GM10248 (cell line): ENCODE measurements at regions not wholly inside any gene's neighbourhood (a gene's known extent, or its start where the extent isn't known, plus 50 kb on each side); places are given as distances from the start of the nearest gene placed in this dataset.
"Not testable (repeated sequence)": the region's sequence is repeated elsewhere in the genome, so short reads cannot be mapped to it uniquely, and the experiment has no call there.

Experiments used
- CTCF ChIA-PET: fragments of 300-600 bp; sonication (Branson Sonifier 250); formaldehyde crosslinking; extraction: SDS; loops from one replicate; lab custom pipeline; 2021; ENCODE audit warnings: antibody characterized with exemption; lab: Yijun Ruan, JAX
- POLR2A ChIA-PET: fragments of 350-650 bp; sonication (Branson Sonifier 250); formaldehyde crosslinking; extraction: SDS; loops from one replicate; lab custom pipeline; 2020; ENCODE audit warnings: antibody characterized with exemption; lab: Yijun Ruan, JAX
- DNase-seq: peaks from one replicate; pipeline ENCODE4 v3.0.0; 2012; ENCODE audit errors: extremely low spot score
- TF ChIP-seq, protein P1 (sequence below): IDR thresholded peaks from 2 replicates; pipeline ENCODE4 v1.5.1; 2012; ENCODE audit warnings: mild to moderate bottlenecking, low read depth; ENCODE audit errors: extremely low read depth, missing control alignments, control extremely low read depth

DNA sequence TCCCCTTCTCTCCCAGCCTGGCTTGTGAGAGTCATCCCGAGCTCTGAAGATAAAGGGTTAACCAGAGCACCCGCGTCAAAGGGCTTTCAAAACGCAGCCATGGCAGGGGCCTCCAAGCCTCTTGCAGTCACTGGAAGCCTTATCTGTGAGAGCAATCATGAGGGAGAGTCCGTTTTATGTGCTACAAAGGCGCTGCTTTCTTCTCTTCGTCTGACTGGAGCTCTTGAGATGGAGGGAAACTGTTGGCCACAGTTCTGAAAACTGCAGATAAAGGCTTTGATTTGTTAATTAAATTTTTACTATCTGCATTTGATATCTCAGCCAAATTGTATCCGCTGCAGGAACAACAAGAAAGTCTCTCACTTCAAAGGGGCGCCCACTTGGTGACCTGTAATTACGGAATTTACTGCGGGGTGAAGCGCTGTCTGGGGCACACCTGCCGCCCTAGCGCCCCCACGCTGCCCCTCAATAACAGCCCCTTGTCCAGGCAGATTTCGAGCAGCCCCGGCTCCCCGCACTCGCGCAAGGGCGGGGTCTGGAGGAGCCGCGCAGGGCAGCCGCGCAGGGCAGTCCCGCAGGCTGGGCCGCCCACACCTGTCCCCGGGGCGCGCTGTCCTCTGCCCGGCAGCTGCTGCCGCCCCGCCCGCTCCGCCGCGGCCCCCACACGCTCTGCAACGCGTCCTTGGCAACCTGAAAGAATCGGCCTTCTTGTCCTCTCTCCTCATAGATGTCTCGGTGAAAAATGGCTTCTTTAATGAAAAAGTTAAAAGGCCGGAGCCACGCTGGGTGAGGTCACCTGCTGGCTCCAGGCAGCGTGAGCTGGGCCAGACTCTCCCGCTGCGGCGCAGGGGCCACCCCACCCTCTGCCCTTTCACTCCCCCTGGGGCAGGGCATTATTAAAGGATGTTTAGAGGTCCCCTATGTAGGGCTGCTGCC is 217.9 kb downstream of the VAPA start:
- CTCF ChIA-PET: no interaction called here
- DNase-seq: no peak

GRCh38 chr18:10133516-10133915 is 219.7 kb downstream of the VAPA start:
- POLR2A ChIA-PET: no interaction called here
- CTCF ChIA-PET: interaction anchor here (2.2 kb wide), 1 partner anchor 11 kb away, joined by 6 read pairs; no protein-coding TSS in a partner anchor
- TF ChIP-seq, protein P1, sequence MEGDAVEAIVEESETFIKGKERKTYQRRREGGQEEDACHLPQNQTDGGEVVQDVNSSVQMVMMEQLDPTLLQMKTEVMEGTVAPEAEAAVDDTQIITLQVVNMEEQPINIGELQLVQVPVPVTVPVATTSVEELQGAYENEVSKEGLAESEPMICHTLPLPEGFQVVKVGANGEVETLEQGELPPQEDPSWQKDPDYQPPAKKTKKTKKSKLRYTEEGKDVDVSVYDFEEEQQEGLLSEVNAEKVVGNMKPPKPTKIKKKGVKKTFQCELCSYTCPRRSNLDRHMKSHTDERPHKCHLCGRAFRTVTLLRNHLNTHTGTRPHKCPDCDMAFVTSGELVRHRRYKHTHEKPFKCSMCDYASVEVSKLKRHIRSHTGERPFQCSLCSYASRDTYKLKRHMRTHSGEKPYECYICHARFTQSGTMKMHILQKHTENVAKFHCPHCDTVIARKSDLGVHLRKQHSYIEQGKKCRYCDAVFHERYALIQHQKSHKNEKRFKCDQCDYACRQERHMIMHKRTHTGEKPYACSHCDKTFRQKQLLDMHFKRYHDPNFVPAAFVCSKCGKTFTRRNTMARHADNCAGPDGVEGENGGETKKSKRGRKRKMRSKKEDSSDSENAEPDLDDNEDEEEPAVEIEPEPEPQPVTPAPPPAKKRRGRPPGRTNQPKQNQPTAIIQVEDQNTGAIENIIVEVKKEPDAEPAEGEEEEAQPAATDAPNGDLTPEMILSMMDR: no peak
- no peak for DNase-seq

More for the DNA sequence above, 217.9 kb downstream of the VAPA start:
- POLR2A ChIA-PET: interaction anchor here (0.6 kb wide), 1 partner anchor 91 kb away, joined by 4 read pairs; no protein-coding TSS in a partner anchor
- TF ChIP-seq, protein P1: no peak

DNA sequence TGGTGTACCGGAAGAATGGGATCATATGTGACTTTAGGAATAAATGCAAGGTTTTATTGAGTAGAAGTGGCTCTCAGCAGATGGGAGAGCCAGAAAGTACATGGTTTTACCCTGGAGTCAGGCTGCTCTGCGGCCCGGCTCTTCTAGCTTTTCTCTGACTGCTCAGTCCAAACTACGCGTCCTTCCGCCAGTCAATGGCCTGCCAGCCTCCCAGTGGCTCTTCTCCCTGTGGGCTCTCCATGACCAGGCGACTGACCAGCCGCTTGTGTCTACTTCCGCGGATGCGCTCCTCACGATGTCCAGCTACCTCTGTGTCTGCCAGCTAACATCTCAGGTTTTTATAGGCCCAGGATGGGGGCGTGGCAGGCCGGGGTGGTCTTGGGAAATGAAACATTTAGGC is 220.4 kb downstream of the VAPA start:
- TF ChIP-seq, protein P1: no peak
- CTCF ChIA-PET: interaction anchor here (2.2 kb wide), 1 partner anchor 12 kb away, joined by 6 read pairs; no protein-coding TSS in a partner anchor
- POLR2A ChIA-PET: no interaction called here
- no peak for DNase-seq

DNA sequence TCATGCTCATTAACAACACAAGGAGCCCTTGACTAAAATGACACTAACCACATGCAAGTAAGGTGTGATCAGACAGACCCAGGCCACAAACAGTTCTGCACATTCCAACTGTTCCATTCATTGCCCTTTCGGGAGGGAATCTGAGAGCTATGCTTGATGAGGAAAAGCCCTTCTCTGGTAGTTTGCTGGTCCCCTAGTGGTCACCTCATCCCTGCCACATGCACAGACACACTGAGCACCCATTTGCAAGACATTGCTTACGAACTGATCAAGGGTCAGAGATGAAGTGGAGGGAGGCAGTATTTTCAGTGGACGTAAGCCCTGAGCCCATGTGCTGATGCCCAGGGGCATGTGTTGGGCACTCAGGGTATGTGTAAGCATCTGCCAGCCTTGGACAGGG is 220.9 kb downstream of the VAPA start:
- CTCF ChIA-PET, POLR2A ChIA-PET, DNase-seq: not testable (repeated sequence)

DNA sequence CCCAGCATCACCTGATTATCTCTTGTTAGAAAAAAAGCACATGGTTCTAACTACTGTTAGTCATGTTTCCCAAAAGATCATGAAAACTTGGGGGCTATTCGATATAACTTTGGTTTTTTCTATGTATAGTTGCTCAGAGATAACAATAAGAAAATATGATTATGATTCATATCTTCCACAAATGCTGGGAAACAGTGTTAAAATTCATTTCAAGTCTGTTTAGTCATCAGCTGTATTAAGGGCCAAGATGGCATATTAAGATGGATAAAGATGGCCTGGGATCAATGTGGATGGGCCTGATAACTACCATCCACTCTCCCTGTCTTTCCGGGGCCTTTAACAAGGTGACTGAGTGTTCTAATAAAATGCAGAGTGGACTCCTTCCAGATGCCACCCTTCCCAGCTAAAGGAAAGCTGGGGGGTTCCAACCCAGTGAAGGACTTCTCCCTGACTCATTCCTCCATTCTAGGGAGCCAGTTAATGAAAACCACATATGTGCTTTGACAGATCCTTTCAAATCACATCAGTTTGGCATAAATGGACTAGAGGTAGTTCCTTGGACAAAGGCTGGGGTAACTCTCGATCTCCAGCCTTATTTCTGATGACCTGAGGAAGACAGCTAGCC is 221.6 kb downstream of the VAPA start:
- DNase-seq: no peak
- POLR2A ChIA-PET: no interaction called here
- TF ChIP-seq, protein P1: no peak
- CTCF ChIA-PET: no interaction called here

GRCh38 chr18:10138719-10139118 is 224.9 kb downstream of the VAPA start:
- TF ChIP-seq, protein P1: no peak
- ChIA-PET CTCF (no interaction called here), POLR2A (no interaction called here)
- DNase-seq: no peak
